ENCODE measurements at regions not wholly inside any gene's neighbourhood (a gene's known extent, or its start where the extent isn't known, plus 50 kb on each side); places are given as distances from the start of the nearest gene placed in this dataset.

GRCh38 chr12:77486872-77487271, 343.8 kb upstream of the NAV3 start:
- Mint-ChIP-seq H3K4me1 (peaks cover 28% of the 10 kb centered on the region), H3K4me3 (no peak overlapping the region)
- H3K4me1 ChIP-seq, result peaks cover 16% of the 10 kb centered on the region

GRCh38 chr12:77485961-77486854, 344.5 kb upstream of the NAV3 start:
- Mint-ChIP-seq H3K4me1 (peaks cover 28% of the 10 kb centered on the region), H3K27ac (peak overlapping the region; percentile 27), H3K9me3 (peaks cover 10% of the 10 kb centered on the region), H3K4me3 (peak overlapping the region; percentile 0), H3K36me3 (peaks cover 8% of the 10 kb centered on the region), H3K27me3 (ENCODE audit: insufficient read depth, low read depth) (peaks cover 5% of the 10 kb centered on the region)
- Histone ChIP-seq H3K4me1 (peaks cover 16% of the 10 kb centered on the region), H4K20me1 (ENCODE audit: low read depth) (no peaks in the 10 kb centered on the region), H3K36me3 (no peaks in the 10 kb centered on the region), H2AFZ (replicated peaks) (peak overlapping the region; percentile 4), H3K9me3 (ENCODE audit: low read depth) (no peaks in the 10 kb centered on the region), H3K79me2 (ENCODE audit: low read depth) (no peaks in the 10 kb centered on the region), H3K27ac (no peak overlapping the region), H3F3A (ENCODE audit: low read depth) (no peaks in the 10 kb centered on the region), H3K4me2 (peak overlapping the region; percentile 35), H3K4me3 (no peak overlapping the region), H3K9ac (no peak overlapping the region), H3K27me3 (no peaks in the 10 kb centered on the region)
- peak; percentile 39 for DNase-seq (ENCODE audit: low spot score)
- no peak for TF ChIP-seq EZH2phosphoT487 (IDR thresholded peaks at IDR 0.05)
- no peak for TF ChIP-seq EZH2 (IDR thresholded peaks at IDR 0.05)
- no peak for TF ChIP-seq CTCF (IDR thresholded peaks at IDR 0.05)

More at GRCh38 chr12:77486872-77487271, 343.8 kb upstream of the NAV3 start:
- Histone ChIP-seq H3K27me3 (no peaks in the 10 kb centered on the region), H3K4me3 (no peak overlapping the region), H3K79me2 (ENCODE audit: low read depth) (no peaks in the 10 kb centered on the region), H3K27ac (no peak overlapping the region), H3F3A (ENCODE audit: low read depth) (no peaks in the 10 kb centered on the region), H3K9ac (no peak overlapping the region), H2AFZ (replicated peaks) (no peak overlapping the region), H3K36me3 (no peaks in the 10 kb centered on the region), H3K4me2 (peak overlapping the region; percentile 35), H4K20me1 (ENCODE audit: low read depth) (no peaks in the 10 kb centered on the region), H3K9me3 (ENCODE audit: low read depth) (no peaks in the 10 kb centered on the region)
- Mint-ChIP-seq H3K27me3 (ENCODE audit: insufficient read depth, low read depth) (peaks cover 7% of the 10 kb centered on the region), H3K27ac (peak overlapping the region; percentile 27), H3K36me3 (peaks cover 8% of the 10 kb centered on the region), H3K9me3 (peaks cover 13% of the 10 kb centered on the region)
- DNase-seq (ENCODE audit: low spot score), result no peak
- TF ChIP-seq CTCF (IDR thresholded peaks at IDR 0.05), result no peak
- no peak for TF ChIP-seq EZH2phosphoT487 (IDR thresholded peaks at IDR 0.05)
- no peak for TF ChIP-seq EZH2 (IDR thresholded peaks at IDR 0.05)

- no peaks in the 10 kb centered on the region for H3F3A ChIP-seq (ENCODE audit: low read depth)
- peaks cover 15% of the 10 kb centered on the region for H3K4me1 Mint-ChIP-seq
- H3K4me3 Mint-ChIP-seq, result no peak overlapping the region
- H3K79me2 ChIP-seq (ENCODE audit: low read depth), result no peaks in the 10 kb centered on the region
- no peaks in the 10 kb centered on the region for H3K9me3 ChIP-seq (ENCODE audit: low read depth)
- H3K4me2 ChIP-seq, result no peak overlapping the region
- H3K27me3 ChIP-seq, result no peaks in the 10 kb centered on the region
- H3K4me3 ChIP-seq, result no peak overlapping the region
- H3K36me3 Mint-ChIP-seq, result no peaks in the 10 kb centered on the region
- H3K27ac ChIP-seq, result no peak overlapping the region
- no peaks in the 10 kb centered on the region for H3K27me3 Mint-ChIP-seq (ENCODE audit: insufficient read depth, low read depth)
- H3K9me3 Mint-ChIP-seq, result no peaks in the 10 kb centered on the region
- DNase-seq (ENCODE audit: low spot score), result no peak
- peaks cover 14% of the 10 kb centered on the region for H3K4me1 ChIP-seq
- H2AFZ ChIP-seq (replicated peaks), result no peak overlapping the region
- H3K27ac Mint-ChIP-seq, result no peak overlapping the region
- no peak for TF ChIP-seq EZH2phosphoT487 (IDR thresholded peaks at IDR 0.05)
- TF ChIP-seq CTCF (IDR thresholded peaks at IDR 0.05), result no peak
- no peak for TF ChIP-seq EZH2 (IDR thresholded peaks at IDR 0.05)
- H3K36me3 ChIP-seq, result no peaks in the 10 kb centered on the region
- H4K20me1 ChIP-seq (ENCODE audit: low read depth), result no peaks in the 10 kb centered on the region
- H3K9ac ChIP-seq, result no peak overlapping the region
These were observed 349.0 kb upstream of the NAV3 start for GRCh38 chr12:77481687-77482086.

All from neural progenitor cell (in vitro differentiated cells).